NCI-H1930 (cell line): ENCODE measurements at regions not wholly inside any gene's neighbourhood (a gene's known extent, or its start where the extent isn't known, plus 50 kb on each side); places are given as distances from the start of the nearest gene placed in this dataset.

Source experiments
- DNase-seq, 2 experiments: peaks; one replicate each; lab custom pipeline; 2025; lab: John Stamatoyannopoulos, UW

DNA sequence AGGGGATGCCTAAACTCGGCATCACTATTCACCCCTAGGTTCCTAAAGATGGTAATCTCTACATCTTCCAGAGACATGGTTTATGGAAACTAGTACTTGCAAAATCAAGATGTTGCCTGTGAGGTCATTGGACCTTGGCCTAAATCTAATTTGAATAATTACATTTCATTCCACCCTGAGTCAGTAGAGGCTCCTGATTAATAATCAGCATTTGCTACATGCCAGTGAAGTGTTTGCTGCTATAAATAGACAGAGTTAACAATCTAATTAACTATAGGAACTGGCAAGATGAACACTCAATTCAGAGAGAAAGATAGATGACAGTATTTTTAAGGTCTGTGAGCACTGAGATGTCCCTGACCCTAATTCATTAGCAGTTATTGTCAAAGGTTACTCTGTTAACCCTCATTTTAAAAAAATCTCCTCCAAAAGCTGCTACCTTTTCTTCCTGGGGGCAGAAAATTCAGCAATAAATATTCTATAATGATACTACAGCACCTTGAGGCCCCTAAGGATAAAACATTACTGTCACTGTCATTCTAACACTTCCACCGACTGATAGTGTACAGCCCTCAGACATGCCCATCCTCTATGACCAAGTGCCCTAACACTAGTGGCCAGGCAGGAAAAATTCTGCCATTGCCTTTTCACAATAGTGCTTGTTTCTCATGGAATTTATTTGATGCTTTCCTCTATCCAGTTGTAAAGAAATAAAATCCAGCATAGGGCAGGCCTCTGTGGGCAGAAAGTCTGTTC lies 65.7 kb upstream of the CCDC196 start:
- no peak for DNase-seq

DNA sequence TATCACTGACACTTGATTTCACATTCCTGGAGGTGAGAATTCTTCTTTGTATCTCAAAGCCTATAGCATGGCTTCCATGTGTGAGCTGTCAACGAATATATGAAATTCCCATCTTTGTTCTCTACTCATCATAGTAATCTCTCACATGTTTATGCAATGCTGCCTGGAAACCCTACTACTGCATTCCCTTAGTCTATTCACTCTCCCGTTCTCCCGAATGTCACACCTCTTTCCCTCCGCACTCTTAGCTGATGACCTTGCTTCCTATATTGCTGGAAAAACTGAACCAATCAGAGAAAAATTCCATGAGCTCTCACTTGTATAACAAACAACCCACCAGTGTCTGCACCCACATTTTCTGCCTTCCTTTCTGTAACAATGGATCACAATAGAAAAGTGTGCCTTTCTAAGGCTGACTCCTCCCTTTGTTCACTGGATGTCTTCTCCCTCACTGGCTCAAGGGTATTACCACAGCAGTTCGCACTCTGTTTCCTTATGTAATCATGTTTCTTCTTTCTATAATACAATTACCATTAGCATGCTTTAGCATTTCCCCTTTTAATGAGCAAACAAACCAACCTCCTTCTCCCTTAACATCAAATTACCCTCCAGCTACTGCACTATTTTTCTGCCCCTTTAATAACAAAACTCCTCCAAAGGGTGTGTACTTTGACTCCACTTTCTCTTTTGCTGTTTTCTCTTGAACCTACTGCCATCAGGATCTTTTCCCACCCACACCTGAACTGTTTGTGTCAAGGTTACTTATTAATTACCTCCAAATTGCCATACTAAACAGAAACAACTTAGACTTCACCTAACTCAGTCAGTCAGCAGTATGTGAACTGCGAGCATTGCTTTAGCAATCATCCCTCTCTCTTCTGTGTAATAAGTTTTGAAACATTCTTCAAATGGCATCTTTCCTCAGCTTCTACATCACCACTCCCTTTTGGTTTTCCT lies 63.9 kb upstream of the CCDC196 start:
- no peak for DNase-seq

DNA sequence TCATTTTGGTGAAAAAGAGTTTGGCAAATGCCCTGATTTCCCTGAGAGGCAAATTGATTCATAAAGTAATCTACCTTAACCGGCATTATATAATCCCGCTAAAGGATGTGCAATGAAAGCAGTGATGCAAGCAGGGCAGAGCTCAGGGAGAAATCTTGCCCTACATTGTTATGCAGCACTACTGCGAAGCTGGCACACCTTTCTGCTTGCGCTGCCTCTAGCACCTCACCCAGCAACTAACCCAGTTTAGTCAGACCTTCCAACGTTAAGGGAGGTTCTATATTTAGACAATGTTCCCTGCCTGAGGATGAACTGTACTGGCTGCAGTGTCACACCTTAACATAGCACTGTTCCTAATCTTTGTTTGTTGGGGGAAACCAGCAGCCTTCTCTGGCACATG lies 60.8 kb upstream of the CCDC196 start:
- no peak for DNase-seq

DNA sequence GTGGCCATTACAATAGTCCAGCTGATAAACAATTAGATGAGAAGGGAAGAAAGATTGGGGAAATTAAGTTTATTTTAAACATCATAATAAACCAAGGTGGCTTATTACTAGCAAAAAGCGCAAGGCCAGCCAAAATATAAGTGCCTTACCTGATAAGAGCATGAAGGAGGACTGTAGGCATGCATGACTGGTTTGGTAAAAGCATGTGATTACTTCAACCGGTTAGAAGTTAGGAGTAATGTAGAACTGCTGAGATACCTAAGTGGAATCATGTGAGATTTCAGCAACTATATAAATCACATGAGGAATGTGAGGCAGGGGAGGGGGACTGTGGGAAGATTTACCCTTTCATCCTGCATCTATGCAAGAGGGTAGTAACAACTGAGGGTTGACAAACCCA lies 59.7 kb upstream of the CCDC196 start:
- DNase-seq = no peak

DNA sequence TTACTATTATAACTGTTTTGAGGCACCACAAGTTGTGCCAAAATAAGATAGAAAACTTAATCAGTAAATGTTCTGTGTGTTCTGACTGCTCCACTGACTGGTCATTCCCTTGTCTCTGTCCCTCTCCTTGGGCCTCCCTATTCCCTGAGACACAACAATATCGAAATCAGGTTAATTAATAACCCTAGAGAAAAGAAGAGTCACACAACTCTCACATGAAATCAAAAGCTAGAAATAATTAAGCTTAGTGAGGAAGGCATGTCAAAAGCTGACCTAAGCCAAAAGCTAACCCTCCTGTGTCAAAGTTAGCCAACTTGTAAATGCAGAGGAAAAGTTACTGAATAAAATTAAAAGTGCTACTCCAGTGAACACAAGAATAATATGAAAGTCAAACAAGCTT lies 53.8 kb upstream of the CCDC196 start:
- DNase-seq = no peak

DNA sequence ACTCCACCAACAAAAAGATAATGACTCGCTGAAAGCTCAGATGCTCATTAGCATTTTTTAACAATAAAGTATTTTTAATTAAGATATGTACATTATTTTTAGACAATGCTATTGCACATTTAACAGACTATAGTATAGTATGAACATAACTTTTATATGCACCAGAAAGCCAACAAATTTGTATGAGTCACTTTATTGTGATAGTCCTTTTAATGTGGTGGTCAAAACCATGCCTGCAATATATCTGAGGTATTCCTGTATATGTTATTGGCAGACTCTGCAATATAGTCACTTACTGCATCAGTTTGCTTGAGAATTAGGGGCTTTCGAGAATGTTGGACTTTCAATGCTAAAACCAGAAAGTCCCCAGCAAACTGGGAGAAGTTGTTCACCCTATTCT lies 51.7 kb upstream of the CCDC196 start:
- no peak for DNase-seq

DNA sequence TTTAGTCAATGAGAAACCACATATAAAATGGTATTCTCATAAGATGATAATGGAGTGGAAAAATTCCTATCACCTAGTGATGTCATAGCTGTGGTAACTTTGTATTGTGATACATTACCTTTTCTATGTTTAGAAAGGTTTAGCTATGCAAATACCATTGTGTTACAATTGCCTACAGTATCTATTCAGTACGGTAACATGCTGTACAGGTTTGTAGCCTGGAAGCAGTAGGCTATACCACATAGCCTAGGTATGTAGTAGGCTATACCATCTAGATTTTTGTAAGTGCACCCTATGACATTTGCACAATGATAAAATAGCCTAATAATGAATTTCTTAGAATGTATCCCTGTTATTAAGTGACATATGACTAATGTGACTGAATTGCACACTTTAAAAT lies 50.5 kb upstream of the CCDC196 start:
- no peak for DNase-seq
